Endothelial cell of umbilical vein (primary cell): ENCODE measurements at regions not wholly inside any gene's neighbourhood (a gene's known extent, or its start where the extent isn't known, plus 50 kb on each side); places are given as distances from the start of the nearest gene placed in this dataset.

ENCODE experiments used
- BruUV-seq: library from RNA; stranded (reverse); fragments of 400-500 nt; replicated peaks from 2 replicates; lab custom pipeline; 2021; lab: Mats Ljungman, UMichigan
- CTCF ChIA-PET: fragments of 300-600, 350-600 bp; sonication (Branson Sonifier 250); formaldehyde crosslinking; loops from one replicate; lab custom pipeline; 2021; ENCODE audit warnings: antibody characterized with exemption, inconsistent platforms; lab: Charles Lee
- POLR2A ChIA-PET: fragments of 300-600, 350-600 bp; sonication (Branson Sonifier 250); formaldehyde crosslinking; loops from one replicate; lab custom pipeline; 2021; ENCODE audit warnings: antibody characterized with exemption, inconsistent platforms; lab: Charles Lee
- DNase-seq: peaks from one replicate; pipeline ENCODE4 v3.0.0-alpha.2; 2011; ENCODE audit warnings: low read depth, low spot score
- FAIRE-seq: peaks from 2 replicates; lab custom pipeline; 2011; peaks lifted over from hg19 to GRCh38; lab: Jason Lieb, UNC
- H2AFZ ChIP-seq: 2 replicates; pipeline ENCODE4 v1.6.0; 2012; ENCODE audit warnings: low read depth, low read length, control low read depth, inconsistent platforms
- H3K27ac ChIP-seq: 2 replicates; pipeline ENCODE4 v1.5.1; 2011; ENCODE audit warnings: low read depth, mild to moderate bottlenecking, control low read depth, low read length, moderate library complexity; ENCODE audit not compliant: insufficient read depth
- H3K27me3 ChIP-seq, 2 experiments: 2 replicates each; pipeline versions ENCODE4 v1.6.0 to v1.6.1; 2011; ENCODE audit warnings: low read length in 2 of 2, mixed read lengths in 1 of 2; ENCODE audit not compliant: control insufficient read depth in 2 of 2, insufficient read depth in 2 of 2
- H3K36me3 ChIP-seq, 2 experiments: 2 replicates in 1 of 2; 3 replicates in 1 of 2; pipeline ENCODE4 v1.5.1; 2011; ENCODE audit warnings: low read length in 2 of 2, mild to moderate bottlenecking in 1 of 2, moderate library complexity in 1 of 2; ENCODE audit not compliant: control insufficient read depth in 2 of 2, insufficient read depth in 2 of 2; ENCODE audit errors: extremely low read depth in 1 of 2
- H3K4me1 ChIP-seq: 3 replicates; pipeline ENCODE4 v1.5.1; 2011; ENCODE audit warnings: mild to moderate bottlenecking, low read length; ENCODE audit not compliant: control insufficient read depth, insufficient read depth; ENCODE audit errors: extremely low read depth
- H3K4me2 ChIP-seq: 2 replicates; pipeline ENCODE4 v1.6.1; 2011; ENCODE audit warnings: low read length, control low read depth, mixed read lengths; ENCODE audit not compliant: insufficient read depth
- H3K4me3 ChIP-seq, 3 experiments: fragments of 200-600 bp in 1 of 3; sonication (generic), shearing (Covaris generic) in 1 of 3; replicated peaks in 1 of 3; 2 replicates each; pipeline ENCODE4 v1.5.1; 2011 to 2016; ENCODE audit warnings: control low read depth in 3 of 3, low read length in 3 of 3, mild to moderate bottlenecking in 2 of 3, inconsistent platforms in 1 of 3, low read depth in 1 of 3, moderate library complexity in 1 of 3; ENCODE audit not compliant: insufficient read depth in 1 of 3
- H3K79me2 ChIP-seq: 2 replicates; pipeline ENCODE4 v1.6.0; 2012; ENCODE audit warnings: low read length, inconsistent platforms; ENCODE audit not compliant: control insufficient read depth, insufficient read depth
- H3K9ac ChIP-seq: replicated peaks from 2 replicates; pipeline ENCODE3; 2011; ENCODE audit warnings: low read length, control low read depth; ENCODE audit not compliant: insufficient read depth; ENCODE audit errors: extremely low read depth
- H3K9me1 ChIP-seq: replicated peaks from 3 replicates; pipeline ENCODE4 v1.6.0; 2011; ENCODE audit warnings: mild to moderate bottlenecking, low read length; ENCODE audit not compliant: control insufficient read depth, insufficient read depth; ENCODE audit errors: extremely low read depth
- H3K9me3 ChIP-seq: replicated peaks from 2 replicates; pipeline ENCODE4 v1.5.1; 2012; ENCODE audit warnings: low read length, inconsistent platforms; ENCODE audit not compliant: control insufficient read depth, insufficient read depth
- H4K20me1 ChIP-seq: replicated peaks from 2 replicates; pipeline ENCODE3; 2011; ENCODE audit warnings: mild to moderate bottlenecking, low read length; ENCODE audit not compliant: control insufficient read depth, insufficient read depth; ENCODE audit errors: extremely low read depth
- EZH2 ChIP-seq: IDR thresholded peaks from 2 replicates; pipeline ENCODE4 v1.6.1; 2012; ENCODE audit warnings: borderline replicate concordance, low read depth, mild to moderate bottlenecking, moderate library complexity, low read length, inconsistent platforms; ENCODE audit not compliant: severe bottlenecking
- FOS ChIP-seq: IDR thresholded peaks from 2 replicates; pipeline ENCODE4 v1.6.1; 2011; ENCODE audit warnings: mild to moderate bottlenecking, low read length, moderate library complexity, borderline replicate concordance; ENCODE audit not compliant: insufficient read depth
- GATA2 ChIP-seq: IDR thresholded peaks from 2 replicates; pipeline ENCODE4 v1.7.0; 2011; ENCODE audit warnings: low read depth, mild to moderate bottlenecking, moderate library complexity, mixed read lengths, low read length; ENCODE audit not compliant: insufficient read length, insufficient read depth
- JUN ChIP-seq: IDR thresholded peaks from 2 replicates; pipeline ENCODE4 v1.6.1; 2011; ENCODE audit warnings: borderline replicate concordance, low read depth; ENCODE audit not compliant: insufficient read length, insufficient read depth
- MYC ChIP-seq: IDR thresholded peaks from one replicate; pipeline ENCODE4 v1.6.1; 2011; ENCODE audit warnings: mild to moderate bottlenecking, low read depth, low read length
- POLR2A ChIP-seq: IDR thresholded peaks from 2 replicates; pipeline ENCODE4 v1.6.1; 2012; ENCODE audit warnings: low read depth, mild to moderate bottlenecking, control low read depth, low read length
- POLR2AphosphoS5 ChIP-seq: IDR thresholded peaks from 2 replicates; pipeline ENCODE4 v1.6.1; 2012; ENCODE audit warnings: low read depth, mild to moderate bottlenecking, control low read depth, low read length, moderate library complexity; ENCODE audit not compliant: insufficient read depth
- dilution Hi-C: fragments of 300-500 bp; cut with MboI; formaldehyde crosslinking; loops from one replicate; pipeline ENCODE4 v1.15.0; 2019; ENCODE audit warnings: low sequenced_read_pairs; ENCODE audit not compliant: extremely low pct_ligation_motif_present
- intact Hi-C: fragments of 100-400 bp; cut with micrococcal nuclease; formaldehyde crosslinking; loops from one replicate; pipeline ENCODE4 v1.10.0; 2022
- TF ChIP-seq, protein P1 (sequence below): IDR thresholded peaks from 2 replicates; pipeline ENCODE4 v1.6.1; 2011; ENCODE audit not compliant: insufficient read depth, insufficient read length
- TF ChIP-seq, protein P2 (sequence below), 2 donors: IDR thresholded peaks; 1 replicate in 1 of 2; 2 replicates in 1 of 2; pipeline ENCODE4 v1.5.1; 2011; ENCODE audit warnings: low read length in 2 of 2, mild to moderate bottlenecking in 2 of 2, moderate library complexity in 2 of 2, control low read depth in 1 of 2, inconsistent platforms in 1 of 2, low read depth in 1 of 2; ENCODE audit not compliant: insufficient read depth in 1 of 2; ENCODE audit errors: extremely low read depth in 1 of 2

DNA sequence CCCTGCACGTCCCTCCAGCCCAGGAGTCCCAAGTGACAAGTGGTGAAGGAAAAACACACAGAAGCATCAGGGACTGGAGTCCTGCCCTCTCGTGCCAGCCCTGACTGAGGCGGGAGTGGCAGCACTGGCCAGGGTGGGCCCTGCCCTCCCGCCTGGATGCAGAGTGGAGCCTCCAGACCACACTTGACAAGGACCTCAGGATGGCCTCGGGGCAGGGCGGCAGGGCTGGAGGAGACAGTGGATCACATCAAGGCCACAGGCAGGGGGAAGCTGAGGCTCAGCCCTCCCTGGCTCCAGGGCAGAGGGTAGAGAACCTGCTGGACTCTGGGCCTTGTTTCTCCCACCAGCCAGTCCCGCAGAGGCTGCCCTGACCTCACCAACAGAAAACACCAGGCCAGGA lies 128.8 kb upstream of the CDH4 start:
- Histone ChIP-seq H3K9me1 (no peaks in the 10 kb centered on the region), H3K79me2 (no peaks in the 10 kb centered on the region), H3K4me3 (no peak overlapping the region), H3K9ac (no peak overlapping the region), H4K20me1 (no peaks in the 10 kb centered on the region), H3K4me2 (no peak overlapping the region), H2AFZ (no peak overlapping the region), H3K27me3 (no peaks in the 10 kb centered on the region), H3K4me1 (no peaks in the 10 kb centered on the region), H3K36me3 (no peaks in the 10 kb centered on the region), H3K27ac (no peak overlapping the region), H3K9me3 (peaks cover 2% of the 10 kb centered on the region)
- FAIRE-seq: no peak
- TF ChIP-seq MYC: no peak
- no peak for TF ChIP-seq EZH2
- TF ChIP-seq, protein P1, sequence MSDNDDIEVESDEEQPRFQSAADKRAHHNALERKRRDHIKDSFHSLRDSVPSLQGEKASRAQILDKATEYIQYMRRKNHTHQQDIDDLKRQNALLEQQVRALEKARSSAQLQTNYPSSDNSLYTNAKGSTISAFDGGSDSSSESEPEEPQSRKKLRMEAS: no peak
- no peak for TF ChIP-seq FOS
- no peak for TF ChIP-seq GATA2
- TF ChIP-seq, protein P2, sequence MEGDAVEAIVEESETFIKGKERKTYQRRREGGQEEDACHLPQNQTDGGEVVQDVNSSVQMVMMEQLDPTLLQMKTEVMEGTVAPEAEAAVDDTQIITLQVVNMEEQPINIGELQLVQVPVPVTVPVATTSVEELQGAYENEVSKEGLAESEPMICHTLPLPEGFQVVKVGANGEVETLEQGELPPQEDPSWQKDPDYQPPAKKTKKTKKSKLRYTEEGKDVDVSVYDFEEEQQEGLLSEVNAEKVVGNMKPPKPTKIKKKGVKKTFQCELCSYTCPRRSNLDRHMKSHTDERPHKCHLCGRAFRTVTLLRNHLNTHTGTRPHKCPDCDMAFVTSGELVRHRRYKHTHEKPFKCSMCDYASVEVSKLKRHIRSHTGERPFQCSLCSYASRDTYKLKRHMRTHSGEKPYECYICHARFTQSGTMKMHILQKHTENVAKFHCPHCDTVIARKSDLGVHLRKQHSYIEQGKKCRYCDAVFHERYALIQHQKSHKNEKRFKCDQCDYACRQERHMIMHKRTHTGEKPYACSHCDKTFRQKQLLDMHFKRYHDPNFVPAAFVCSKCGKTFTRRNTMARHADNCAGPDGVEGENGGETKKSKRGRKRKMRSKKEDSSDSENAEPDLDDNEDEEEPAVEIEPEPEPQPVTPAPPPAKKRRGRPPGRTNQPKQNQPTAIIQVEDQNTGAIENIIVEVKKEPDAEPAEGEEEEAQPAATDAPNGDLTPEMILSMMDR (IDR thresholded peaks at IDR 0.05; ENCODE audit: extremely low read depth in 1 of 2, insufficient read depth in 1 of 2, low read depth in 1 of 2, low read length in 2 of 2): no peak
- TF ChIP-seq JUN: no peak
- TF ChIP-seq POLR2AphosphoS5: no peak
- TF ChIP-seq POLR2A: no peak
- CTCF ChIA-PET: no interaction called here
- no peak for DNase-seq
- intact Hi-C loops (no loop called here), dilution Hi-C loops (no loop called here)
- POLR2A ChIA-PET: no interaction called here
- no TSS peak for BruUV-seq
